SK-N-SH (cell line): ENCODE measurements at regions not wholly inside any gene's neighbourhood (a gene's known extent, or its start where the extent isn't known, plus 50 kb on each side); places are given as distances from the start of the nearest gene placed in this dataset.

Source experiments
- CTCF ChIA-PET: fragments of 300-600, 350-600 bp; formaldehyde crosslinking; extraction: SDS; loops from one replicate; lab custom pipeline; 2021; lab: Yijun Ruan, JAX
- POLR2A ChIA-PET: fragments of 350-600 bp; sonication (Branson Sonifier 250); formaldehyde crosslinking; extraction: SDS; loops from one replicate; lab custom pipeline; 2020; ENCODE audit warnings: antibody characterized with exemption, inconsistent platforms; lab: Yijun Ruan, JAX
- DNase-seq: peaks from one replicate; pipeline ENCODE4 v3.0.0; 2012
- H2AFZ ChIP-seq: fragments of 200-600 bp; sonication (generic); 2 replicates; pipeline ENCODE4 v1.8.1; 2016; ENCODE audit warnings: antibody characterized with exemption, mild to moderate bottlenecking, low read depth
- H3F3A ChIP-seq: fragments of 200-600 bp; sonication (generic); replicated peaks from 2 replicates; pipeline ENCODE3; 2016; ENCODE audit warnings: antibody characterized with exemption, mild to moderate bottlenecking; ENCODE audit not compliant: insufficient read depth
- H3K27ac ChIP-seq, 2 experiments: fragments of 200-500 bp in 1 of 2; fragments of 200-600 bp in 1 of 2; sonication (Bioruptor generic) in 1 of 2; sonication (generic), shearing (Covaris generic) in 1 of 2; 2 replicates each; pipeline versions ENCODE4 v1.5.1 to v1.6.1; 2014 to 2016; ENCODE audit warnings: low read depth in 2 of 2, inconsistent platforms in 1 of 2, low read length in 1 of 2, mild to moderate bottlenecking in 1 of 2, mixed read lengths in 1 of 2
- H3K27me3 ChIP-seq: fragments of 200-600 bp; sonication (generic), shearing (Covaris generic); 2 replicates; pipeline ENCODE4 v1.6.1; 2016; ENCODE audit warnings: mixed run types; ENCODE audit not compliant: insufficient read depth
- H3K36me3 ChIP-seq, 2 experiments: fragments of 200-500 bp in 1 of 2; fragments of 200-600 bp in 1 of 2; sonication (Bioruptor generic) in 1 of 2; sonication (generic) in 1 of 2; replicated peaks in 1 of 2; 2 replicates each; pipeline versions ENCODE3 to v1.5.1; 2014 to 2016; ENCODE audit warnings: low read length in 1 of 2, mild to moderate bottlenecking in 1 of 2; ENCODE audit not compliant: insufficient read depth in 2 of 2, control insufficient read depth in 1 of 2
- H3K4me1 ChIP-seq, 2 experiments: fragments of 200-500 bp in 1 of 2; fragments of 200-600 bp in 1 of 2; sonication (Bioruptor generic) in 1 of 2; sonication (generic), shearing (Covaris generic) in 1 of 2; 2 replicates each; pipeline versions ENCODE4 v1.5.1 to v1.6.1; 2014 to 2016; ENCODE audit warnings: low read depth in 1 of 2, low read length in 1 of 2, mixed run types in 1 of 2; ENCODE audit not compliant: insufficient read depth in 2 of 2, control insufficient read depth in 1 of 2
- H3K4me2 ChIP-seq: fragments of 200-600 bp; sonication (generic), shearing (Covaris generic); 2 replicates; pipeline ENCODE4 v1.6.1; 2017; ENCODE audit warnings: mixed run types
- H3K4me3 ChIP-seq, 2 experiments: fragments of 200-500 bp in 1 of 2; fragments of 200-600 bp in 1 of 2; sonication (Bioruptor generic) in 1 of 2; sonication (generic), shearing (Covaris generic) in 1 of 2; 2 replicates each; pipeline versions ENCODE4 v1.5.1 to v1.8.1; 2014 to 2016; ENCODE audit warnings: low read depth in 2 of 2, inconsistent platforms in 1 of 2, low read length in 1 of 2, mild to moderate bottlenecking in 1 of 2, mixed read lengths in 1 of 2, moderate library complexity in 1 of 2
- H3K79me2 ChIP-seq: fragments of 200-600 bp; sonication (generic); 2 replicates; pipeline ENCODE4 v1.8.1; 2017; ENCODE audit warnings: mild to moderate bottlenecking; ENCODE audit not compliant: insufficient read depth
- H3K9ac ChIP-seq: fragments of 200-600 bp; sonication (generic); 2 replicates; pipeline ENCODE4 v1.6.1; 2017; ENCODE audit warnings: mixed run types
- H3K9me2 ChIP-seq: fragments of 200-600 bp; sonication (generic); 2 replicates; pipeline ENCODE4 v1.6.1; 2017; ENCODE audit warnings: mixed run types
- H3K9me3 ChIP-seq: fragments of 200-600 bp; sonication (generic); 2 replicates; pipeline ENCODE4 v1.6.1; 2017; ENCODE audit warnings: mixed run types, mild to moderate bottlenecking, moderate library complexity
- H4K20me1 ChIP-seq: fragments of 200-600 bp; sonication (generic); 2 replicates; pipeline ENCODE4 v1.6.1; 2017; ENCODE audit warnings: mild to moderate bottlenecking, mixed run types; ENCODE audit not compliant: insufficient read depth
- EP300 ChIP-seq, 2 experiments: IDR thresholded peaks; 2 replicates each; pipeline versions ENCODE4 v1.4.0 to v1.6.1; 2012; ENCODE audit warnings: borderline replicate concordance in 1 of 2, low read depth in 1 of 2, low read length in 1 of 2
- EZH2phosphoT487 ChIP-seq: fragments of 200-600 bp; sonication (generic); IDR thresholded peaks from 2 replicates; pipeline ENCODE4 v1.6.1; 2017; ENCODE audit warnings: low read depth, mixed run types, mild to moderate bottlenecking, antibody characterized with exemption, moderate library complexity, borderline replicate concordance
- FOSL2 ChIP-seq: IDR thresholded peaks from 2 replicates; pipeline ENCODE4 v1.4.0; 2012; ENCODE audit warnings: low read depth, mild to moderate bottlenecking, moderate library complexity, borderline replicate concordance
- GABPA ChIP-seq: IDR thresholded peaks from 2 replicates; pipeline ENCODE4 v1.4.0; 2012; ENCODE audit warnings: low read depth, mild to moderate bottlenecking
- GATA2 ChIP-seq: sonication (generic); formaldehyde crosslinking; IDR thresholded peaks from 2 replicates; pipeline ENCODE4 v1.5.0; 2020; ENCODE audit warnings: mild to moderate bottlenecking, missing genetic modification reagents
- JUND ChIP-seq: IDR thresholded peaks from 2 replicates; pipeline ENCODE4 v1.4.0; 2012
- MXI1 ChIP-seq: IDR thresholded peaks from 2 replicates; pipeline ENCODE4 v1.6.1; 2012; ENCODE audit warnings: mild to moderate bottlenecking, low read depth, low read length, improper control_type of control experiment
- NFIC ChIP-seq: IDR thresholded peaks from 2 replicates; pipeline ENCODE4 v1.4.0; 2012; ENCODE audit warnings: borderline replicate concordance
- RCOR1 ChIP-seq: fragments of 150-350 bp; IDR thresholded peaks from 2 replicates; pipeline ENCODE4 v1.6.1; 2017; ENCODE audit warnings: antibody characterized with exemption, low read length
- RXRA ChIP-seq: IDR thresholded peaks from 2 replicates; pipeline ENCODE4 v1.4.0; 2012; ENCODE audit warnings: low read depth, mild to moderate bottlenecking, borderline replicate concordance
- SMC3 ChIP-seq: IDR thresholded peaks from 2 replicates; pipeline ENCODE4 v1.6.1; 2012; ENCODE audit warnings: low read depth, low read length, improper control_type of control experiment
- TAF1 ChIP-seq: IDR thresholded peaks from 2 replicates; pipeline ENCODE4 v1.6.1; 2012; ENCODE audit warnings: low read depth, mild to moderate bottlenecking, low read length, moderate library complexity, borderline replicate concordance
- TCF12 ChIP-seq: IDR thresholded peaks from 2 replicates; pipeline ENCODE4 v1.4.0; 2012
- WGBS: methylation state at CpG from one replicate; pipeline ENCODE4 v1.1.6; 2017; ENCODE audit warnings: low lambda C conversion rate; 5-methylcytosine and 5-hydroxymethylcytosine counted together
- TF ChIP-seq, protein P1 (sequence below): fragments of 150-350 bp; IDR thresholded peaks from 2 replicates; pipeline ENCODE4 v1.6.1; 2017; ENCODE audit warnings: antibody characterized with exemption, low read length, low read depth, borderline replicate concordance
- TF ChIP-seq, protein P2 (sequence below): IDR thresholded peaks from 2 replicates; pipeline ENCODE4 v1.6.1; 2012; ENCODE audit warnings: mild to moderate bottlenecking, low read depth, low read length, moderate library complexity
- TF ChIP-seq, protein P3 (sequence below): IDR thresholded peaks from 2 replicates; pipeline ENCODE4; 2012
- TF ChIP-seq, protein P4 (sequence below): IDR thresholded peaks from 2 replicates; pipeline ENCODE4 v1.4.0; 2012; ENCODE audit warnings: low read depth, borderline replicate concordance
- TF ChIP-seq, protein P5 (sequence below): fragments of 150-350 bp; IDR thresholded peaks from 2 replicates; pipeline ENCODE4 v1.6.1; 2016; ENCODE audit warnings: mild to moderate bottlenecking, low read depth, low read length
- TF ChIP-seq, protein P6 (sequence below): IDR thresholded peaks from 2 replicates; pipeline ENCODE4 v1.4.0; 2012; ENCODE audit warnings: low read depth, borderline replicate concordance

DNA sequence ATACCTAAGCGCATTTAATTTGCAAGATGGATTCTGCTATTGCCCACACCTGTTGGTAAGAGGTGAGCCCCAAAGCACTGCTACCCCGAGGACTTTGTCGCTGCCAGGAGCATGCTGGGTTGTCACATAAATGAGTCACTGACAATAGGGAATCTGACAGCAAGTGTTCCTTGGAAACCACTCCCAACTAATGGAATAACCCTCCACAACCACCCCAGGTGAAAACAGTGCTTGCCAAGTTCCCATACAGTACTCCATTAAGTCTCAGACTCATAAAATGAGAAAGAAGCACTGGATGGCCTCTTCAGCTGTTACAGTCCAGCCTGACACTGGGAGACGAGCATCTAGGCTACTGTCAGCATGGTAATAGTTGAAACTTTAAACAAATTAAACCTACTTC is 108.6 kb downstream of the EFNB2 start:
- TF ChIP-seq, protein P1, sequence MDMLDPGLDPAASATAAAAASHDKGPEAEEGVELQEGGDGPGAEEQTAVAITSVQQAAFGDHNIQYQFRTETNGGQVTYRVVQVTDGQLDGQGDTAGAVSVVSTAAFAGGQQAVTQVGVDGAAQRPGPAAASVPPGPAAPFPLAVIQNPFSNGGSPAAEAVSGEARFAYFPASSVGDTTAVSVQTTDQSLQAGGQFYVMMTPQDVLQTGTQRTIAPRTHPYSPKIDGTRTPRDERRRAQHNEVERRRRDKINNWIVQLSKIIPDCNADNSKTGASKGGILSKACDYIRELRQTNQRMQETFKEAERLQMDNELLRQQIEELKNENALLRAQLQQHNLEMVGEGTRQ, result no peak
- TF ChIP-seq, protein P2, sequence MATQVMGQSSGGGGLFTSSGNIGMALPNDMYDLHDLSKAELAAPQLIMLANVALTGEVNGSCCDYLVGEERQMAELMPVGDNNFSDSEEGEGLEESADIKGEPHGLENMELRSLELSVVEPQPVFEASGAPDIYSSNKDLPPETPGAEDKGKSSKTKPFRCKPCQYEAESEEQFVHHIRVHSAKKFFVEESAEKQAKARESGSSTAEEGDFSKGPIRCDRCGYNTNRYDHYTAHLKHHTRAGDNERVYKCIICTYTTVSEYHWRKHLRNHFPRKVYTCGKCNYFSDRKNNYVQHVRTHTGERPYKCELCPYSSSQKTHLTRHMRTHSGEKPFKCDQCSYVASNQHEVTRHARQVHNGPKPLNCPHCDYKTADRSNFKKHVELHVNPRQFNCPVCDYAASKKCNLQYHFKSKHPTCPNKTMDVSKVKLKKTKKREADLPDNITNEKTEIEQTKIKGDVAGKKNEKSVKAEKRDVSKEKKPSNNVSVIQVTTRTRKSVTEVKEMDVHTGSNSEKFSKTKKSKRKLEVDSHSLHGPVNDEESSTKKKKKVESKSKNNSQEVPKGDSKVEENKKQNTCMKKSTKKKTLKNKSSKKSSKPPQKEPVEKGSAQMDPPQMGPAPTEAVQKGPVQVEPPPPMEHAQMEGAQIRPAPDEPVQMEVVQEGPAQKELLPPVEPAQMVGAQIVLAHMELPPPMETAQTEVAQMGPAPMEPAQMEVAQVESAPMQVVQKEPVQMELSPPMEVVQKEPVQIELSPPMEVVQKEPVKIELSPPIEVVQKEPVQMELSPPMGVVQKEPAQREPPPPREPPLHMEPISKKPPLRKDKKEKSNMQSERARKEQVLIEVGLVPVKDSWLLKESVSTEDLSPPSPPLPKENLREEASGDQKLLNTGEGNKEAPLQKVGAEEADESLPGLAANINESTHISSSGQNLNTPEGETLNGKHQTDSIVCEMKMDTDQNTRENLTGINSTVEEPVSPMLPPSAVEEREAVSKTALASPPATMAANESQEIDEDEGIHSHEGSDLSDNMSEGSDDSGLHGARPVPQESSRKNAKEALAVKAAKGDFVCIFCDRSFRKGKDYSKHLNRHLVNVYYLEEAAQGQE, result no peak
- TF ChIP-seq RCOR1 (no peak), EP300 (IDR thresholded peaks at IDR 0.05; ENCODE audit: borderline replicate concordance in 1 of 2, low read depth in 1 of 2, low read length in 1 of 2) (no peak), NFIC (no peak), RXRA (no peak)
- H3K36me3 ChIP-seq, result no peaks in the 10 kb centered on the region
- H3K9me3 ChIP-seq, result no peaks in the 10 kb centered on the region
- H3K9ac ChIP-seq, result no peak overlapping the region
- no peak for DNase-seq
- H3K27me3 ChIP-seq, result no peaks in the 10 kb centered on the region
- no peak overlapping the region for H3K4me3 ChIP-seq
- H2AFZ ChIP-seq, result no peak overlapping the region
- no peak overlapping the region for H3K27ac ChIP-seq
- POLR2A ChIA-PET, result no interaction called here
- H3K79me2 ChIP-seq, result no peaks in the 10 kb centered on the region
- H3K4me1 ChIP-seq, result no peaks in the 10 kb centered on the region
- no peak overlapping the region for H3K4me2 ChIP-seq
- no peaks in the 10 kb centered on the region for H3F3A ChIP-seq
- 74% methylated on average over 3 of the region's 4 CpGs for WGBS
- CTCF ChIA-PET, result no interaction called here
- no peaks in the 10 kb centered on the region for H4K20me1 ChIP-seq
- H3K9me2 ChIP-seq, result no peaks in the 10 kb centered on the region

DNA sequence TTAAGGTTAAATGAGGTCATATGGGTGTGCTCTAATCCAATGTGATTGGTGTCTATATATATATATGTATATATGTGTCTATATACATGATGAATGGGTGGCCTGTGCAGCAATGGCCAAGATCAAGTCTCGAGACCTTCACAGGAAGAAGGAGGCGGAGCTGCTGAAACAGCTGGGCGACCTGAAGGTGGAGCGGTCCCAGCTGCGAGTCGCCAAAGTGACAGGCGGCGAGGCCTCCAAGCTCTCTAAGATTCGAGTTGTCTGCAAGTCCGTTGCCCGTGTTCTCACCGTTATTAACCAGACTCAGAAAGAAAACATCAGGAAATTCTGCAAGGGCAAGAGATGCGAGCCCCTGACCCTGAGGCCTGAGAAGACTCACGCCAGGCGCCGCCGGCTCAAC is 109.8 kb downstream of the EFNB2 start:
- Histone ChIP-seq H3K9me2 (no peaks in the 10 kb centered on the region), H3K79me2 (no peaks in the 10 kb centered on the region), H4K20me1 (no peaks in the 10 kb centered on the region), H3K4me2 (no peak overlapping the region), H2AFZ (no peak overlapping the region), H3K27me3 (no peaks in the 10 kb centered on the region), H3K4me3 (no peak overlapping the region), H3K36me3 (no peaks in the 10 kb centered on the region), H3K9me3 (no peaks in the 10 kb centered on the region), H3K4me1 (no peaks in the 10 kb centered on the region), H3K27ac (no peak overlapping the region), H3F3A (no peaks in the 10 kb centered on the region), H3K9ac (no peak overlapping the region)
- ChIA-PET POLR2A (no interaction called here), CTCF (no interaction called here)
- DNase-seq, result no peak
- WGBS, result 87% methylated on average over 17 of the region's 17 CpGs
- no peak for TF ChIP-seq FOSL2
- TF ChIP-seq TCF12, result no peak
- no peak for TF ChIP-seq EP300 (IDR thresholded peaks at IDR 0.05; ENCODE audit: borderline replicate concordance in 1 of 2, low read depth in 1 of 2, low read length in 1 of 2)
- TF ChIP-seq, protein P3, sequence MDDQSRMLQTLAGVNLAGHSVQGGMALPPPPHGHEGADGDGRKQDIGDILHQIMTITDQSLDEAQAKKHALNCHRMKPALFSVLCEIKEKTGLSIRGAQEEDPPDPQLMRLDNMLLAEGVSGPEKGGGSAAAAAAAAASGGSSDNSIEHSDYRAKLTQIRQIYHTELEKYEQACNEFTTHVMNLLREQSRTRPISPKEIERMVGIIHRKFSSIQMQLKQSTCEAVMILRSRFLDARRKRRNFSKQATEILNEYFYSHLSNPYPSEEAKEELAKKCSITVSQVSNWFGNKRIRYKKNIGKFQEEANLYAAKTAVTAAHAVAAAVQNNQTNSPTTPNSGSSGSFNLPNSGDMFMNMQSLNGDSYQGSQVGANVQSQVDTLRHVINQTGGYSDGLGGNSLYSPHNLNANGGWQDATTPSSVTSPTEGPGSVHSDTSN, result no peak
- TF ChIP-seq, protein P4, sequence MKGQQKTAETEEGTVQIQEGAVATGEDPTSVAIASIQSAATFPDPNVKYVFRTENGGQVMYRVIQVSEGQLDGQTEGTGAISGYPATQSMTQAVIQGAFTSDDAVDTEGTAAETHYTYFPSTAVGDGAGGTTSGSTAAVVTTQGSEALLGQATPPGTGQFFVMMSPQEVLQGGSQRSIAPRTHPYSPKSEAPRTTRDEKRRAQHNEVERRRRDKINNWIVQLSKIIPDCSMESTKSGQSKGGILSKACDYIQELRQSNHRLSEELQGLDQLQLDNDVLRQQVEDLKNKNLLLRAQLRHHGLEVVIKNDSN, result no peak
- TF ChIP-seq MXI1, result no peak
- TF ChIP-seq GATA2, result no peak
- TF ChIP-seq, protein P5, sequence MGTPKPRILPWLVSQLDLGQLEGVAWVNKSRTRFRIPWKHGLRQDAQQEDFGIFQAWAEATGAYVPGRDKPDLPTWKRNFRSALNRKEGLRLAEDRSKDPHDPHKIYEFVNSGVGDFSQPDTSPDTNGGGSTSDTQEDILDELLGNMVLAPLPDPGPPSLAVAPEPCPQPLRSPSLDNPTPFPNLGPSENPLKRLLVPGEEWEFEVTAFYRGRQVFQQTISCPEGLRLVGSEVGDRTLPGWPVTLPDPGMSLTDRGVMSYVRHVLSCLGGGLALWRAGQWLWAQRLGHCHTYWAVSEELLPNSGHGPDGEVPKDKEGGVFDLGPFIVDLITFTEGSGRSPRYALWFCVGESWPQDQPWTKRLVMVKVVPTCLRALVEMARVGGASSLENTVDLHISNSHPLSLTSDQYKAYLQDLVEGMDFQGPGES, result no peak
- no peak for TF ChIP-seq RXRA
- no peak for TF ChIP-seq SMC3
- no peak for TF ChIP-seq JUND
- no peak for TF ChIP-seq EZH2phosphoT487
- no peak for TF ChIP-seq TAF1
- TF ChIP-seq, protein P6, sequence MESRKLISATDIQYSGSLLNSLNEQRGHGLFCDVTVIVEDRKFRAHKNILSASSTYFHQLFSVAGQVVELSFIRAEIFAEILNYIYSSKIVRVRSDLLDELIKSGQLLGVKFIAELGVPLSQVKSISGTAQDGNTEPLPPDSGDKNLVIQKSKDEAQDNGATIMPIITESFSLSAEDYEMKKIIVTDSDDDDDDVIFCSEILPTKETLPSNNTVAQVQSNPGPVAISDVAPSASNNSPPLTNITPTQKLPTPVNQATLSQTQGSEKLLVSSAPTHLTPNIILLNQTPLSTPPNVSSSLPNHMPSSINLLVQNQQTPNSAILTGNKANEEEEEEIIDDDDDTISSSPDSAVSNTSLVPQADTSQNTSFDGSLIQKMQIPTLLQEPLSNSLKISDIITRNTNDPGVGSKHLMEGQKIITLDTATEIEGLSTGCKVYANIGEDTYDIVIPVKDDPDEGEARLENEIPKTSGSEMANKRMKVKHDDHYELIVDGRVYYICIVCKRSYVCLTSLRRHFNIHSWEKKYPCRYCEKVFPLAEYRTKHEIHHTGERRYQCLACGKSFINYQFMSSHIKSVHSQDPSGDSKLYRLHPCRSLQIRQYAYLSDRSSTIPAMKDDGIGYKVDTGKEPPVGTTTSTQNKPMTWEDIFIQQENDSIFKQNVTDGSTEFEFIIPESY, result no peak
- no peak for TF ChIP-seq GABPA
